Mammary epithelial cell (primary cell): ENCODE measurements at regions not wholly inside any gene's neighbourhood (a gene's known extent, or its start where the extent isn't known, plus 50 kb on each side); places are given as distances from the start of the nearest gene placed in this dataset.

ENCODE experiments used
- EZH2 ChIP-seq: IDR thresholded peaks from 2 replicates; pipeline ENCODE4 v1.6.1; 2012; ENCODE audit warnings: low read length, inconsistent platforms, borderline replicate concordance
- TF ChIP-seq, protein P1 (sequence below), 2 donors: IDR thresholded peaks in 1 of 2; conservative IDR thresholded peaks in 1 of 2; 2 replicates each; pipeline ENCODE4 v1.5.1; 2011 to 2012; ENCODE audit warnings: inconsistent platforms in 2 of 2, low read length in 2 of 2, mild to moderate bottlenecking in 2 of 2, control low read depth in 1 of 2, low read depth in 1 of 2; ENCODE audit not compliant: insufficient read depth in 1 of 2; ENCODE audit errors: extremely low read depth in 1 of 2

DNA sequence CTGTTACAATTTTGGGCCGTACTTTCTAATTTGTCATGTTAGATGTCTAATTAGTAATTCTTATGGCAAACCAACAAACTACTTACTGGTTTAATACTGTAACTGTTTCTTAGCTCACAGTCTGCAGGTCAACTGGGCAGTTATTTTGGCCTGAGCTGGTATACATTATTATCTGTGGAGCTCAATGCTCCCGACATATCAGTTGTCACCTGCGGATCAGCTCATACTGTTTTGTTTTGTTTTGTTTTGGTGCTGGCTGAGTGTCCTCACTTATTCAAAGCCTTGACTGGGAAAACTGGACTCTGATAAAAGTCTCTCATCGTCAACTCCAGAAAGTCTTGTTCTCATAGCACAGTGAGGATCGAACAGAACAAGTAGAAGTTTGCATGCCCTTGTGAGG is 1060.6 kb upstream of the CDH8 start:
- TF ChIP-seq, protein P1, sequence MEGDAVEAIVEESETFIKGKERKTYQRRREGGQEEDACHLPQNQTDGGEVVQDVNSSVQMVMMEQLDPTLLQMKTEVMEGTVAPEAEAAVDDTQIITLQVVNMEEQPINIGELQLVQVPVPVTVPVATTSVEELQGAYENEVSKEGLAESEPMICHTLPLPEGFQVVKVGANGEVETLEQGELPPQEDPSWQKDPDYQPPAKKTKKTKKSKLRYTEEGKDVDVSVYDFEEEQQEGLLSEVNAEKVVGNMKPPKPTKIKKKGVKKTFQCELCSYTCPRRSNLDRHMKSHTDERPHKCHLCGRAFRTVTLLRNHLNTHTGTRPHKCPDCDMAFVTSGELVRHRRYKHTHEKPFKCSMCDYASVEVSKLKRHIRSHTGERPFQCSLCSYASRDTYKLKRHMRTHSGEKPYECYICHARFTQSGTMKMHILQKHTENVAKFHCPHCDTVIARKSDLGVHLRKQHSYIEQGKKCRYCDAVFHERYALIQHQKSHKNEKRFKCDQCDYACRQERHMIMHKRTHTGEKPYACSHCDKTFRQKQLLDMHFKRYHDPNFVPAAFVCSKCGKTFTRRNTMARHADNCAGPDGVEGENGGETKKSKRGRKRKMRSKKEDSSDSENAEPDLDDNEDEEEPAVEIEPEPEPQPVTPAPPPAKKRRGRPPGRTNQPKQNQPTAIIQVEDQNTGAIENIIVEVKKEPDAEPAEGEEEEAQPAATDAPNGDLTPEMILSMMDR (conservative IDR thresholded peaks at IDR 0.05 in 1 of 2, IDR thresholded peaks at IDR 0.05 in 1 of 2; ENCODE audit: extremely low read depth in 1 of 2, insufficient read depth in 1 of 2, low read depth in 1 of 2, low read length in 2 of 2): no peak
- no peak for TF ChIP-seq EZH2
